Activated T-cell treated with anti-CD3 and anti-CD28 coated beads, Interleukin-2, amount 50 U/mL, for 72 hours (primary cell): ENCODE measurements at regions not wholly inside any gene's neighbourhood (a gene's known extent, or its start where the extent isn't known, plus 50 kb on each side); places are given as distances from the start of the nearest gene placed in this dataset.
"Not testable (repeated sequence)": the region's sequence is repeated elsewhere in the genome, so short reads cannot be mapped to it uniquely, and the experiment has no call there.

ENCODE experiments used
- ATAC-seq, 2 donors: fragments of 150-1000 bp; cut with Tn5 transposase; replicated peaks in 1 of 2; 2 replicates each; pipeline ENCODE4 v1.10.0; 2021; ENCODE audit warnings: moderate library complexity in 2 of 2, mild to moderate bottlenecking in 1 of 2
- DNase-seq, 2 donors: peaks; one replicate each; pipeline ENCODE4 v3.0.0; 2021 to 2022; ENCODE audit warnings: mixed read lengths in 1 of 2
- H3K27ac Mint-ChIP-seq: one replicate; pipeline ENCODE4 v1.8.0; 2022; ENCODE audit warnings: mild to moderate bottlenecking, moderate library complexity, mixed read lengths
- H3K27me3 Mint-ChIP-seq: one replicate; pipeline ENCODE4 v1.8.0; 2022; ENCODE audit warnings: low read depth, mixed read lengths
- H3K36me3 Mint-ChIP-seq, 2 donors: one replicate each; pipeline ENCODE4 v1.8.0; 2022; ENCODE audit warnings: mixed read lengths in 2 of 2, mild to moderate bottlenecking in 1 of 2; ENCODE audit not compliant: insufficient read depth in 2 of 2
- H3K4me1 Mint-ChIP-seq: one replicate; pipeline ENCODE4 v1.8.0; 2022; ENCODE audit warnings: low read depth, mixed read lengths
- H3K4me3 Mint-ChIP-seq, 2 donors: one replicate each; pipeline ENCODE4 v1.8.0; 2022; ENCODE audit warnings: mild to moderate bottlenecking in 2 of 2, mixed read lengths in 2 of 2, moderate library complexity in 2 of 2
- H3K9me3 Mint-ChIP-seq, 2 donors: one replicate each; pipeline ENCODE4 v1.8.0; 2022; ENCODE audit warnings: mixed read lengths in 2 of 2

- no peak for DNase-seq
- ATAC-seq = no peak
- Mint-ChIP-seq H3K4me3 (no peak overlapping the region), H3K9me3 (peaks cover 11 to 21% of the 10 kb centered on the region in 2 donors), H3K4me1 (no peaks in the 10 kb centered on the region), H3K27me3 (no peaks in the 10 kb centered on the region), H3K36me3 (peaks cover 0 to 1% of the 10 kb centered on the region in 2 donors), H3K27ac (no peak overlapping the region)
Measured at GRCh38 chr13:80828759-80829158, 487.8 kb upstream of the SPRY2 start.

- H3K27ac Mint-ChIP-seq = no peak overlapping the region
- no peak overlapping the region for H3K4me3 Mint-ChIP-seq
- peaks cover 7 to 17% of the 10 kb centered on the region in 2 donors for H3K9me3 Mint-ChIP-seq
- DNase-seq (no peak), ATAC-seq (no peak)
- H3K27me3 Mint-ChIP-seq = no peaks in the 10 kb centered on the region
- no peaks in the 10 kb centered on the region for H3K4me1 Mint-ChIP-seq
- H3K36me3 Mint-ChIP-seq = no peaks in the 10 kb centered on the region
Measured at GRCh38 chr13:80825276-80825675, 484.4 kb upstream of the SPRY2 start.

- no peak overlapping the region for H3K27ac Mint-ChIP-seq
- no peak overlapping the region for H3K4me3 Mint-ChIP-seq
- no peaks in the 10 kb centered on the region for H3K36me3 Mint-ChIP-seq
- H3K4me1 Mint-ChIP-seq = no peaks in the 10 kb centered on the region
- ATAC-seq (no peak), DNase-seq (no peak)
- H3K27me3 Mint-ChIP-seq = no peaks in the 10 kb centered on the region
- peaks cover 7 to 17% of the 10 kb centered on the region in 2 donors for H3K9me3 Mint-ChIP-seq
Measured at GRCh38 chr13:80824229-80824628, 483.3 kb upstream of the SPRY2 start.

- no peak for DNase-seq
- no peak for ATAC-seq
- Mint-ChIP-seq H3K36me3 (peaks cover 0 to 1% of the 10 kb centered on the region in 2 donors), H3K27ac (no peak overlapping the region), H3K9me3 (peaks cover 7 to 17% of the 10 kb centered on the region in 2 donors), H3K4me1 (no peaks in the 10 kb centered on the region), H3K4me3 (no peak overlapping the region), H3K27me3 (no peaks in the 10 kb centered on the region)
Measured at GRCh38 chr13:80823472-80823871, 482.5 kb upstream of the SPRY2 start.

- no peaks in the 10 kb centered on the region for H3K27me3 Mint-ChIP-seq
- peaks cover 1 to 10% of the 10 kb centered on the region in 2 donors for H3K9me3 Mint-ChIP-seq
- peaks cover 0 to 1% of the 10 kb centered on the region in 2 donors for H3K36me3 Mint-ChIP-seq
- no peak overlapping the region for H3K27ac Mint-ChIP-seq
- DNase-seq (no peak), ATAC-seq (no peak)
- no peaks in the 10 kb centered on the region for H3K4me1 Mint-ChIP-seq
- no peak overlapping the region for H3K4me3 Mint-ChIP-seq
Measured at GRCh38 chr13:80821466-80821865, 480.5 kb upstream of the SPRY2 start.

- no peaks in the 10 kb centered on the region for H3K27me3 Mint-ChIP-seq
Measured at GRCh38 chr13:80817979-80818378, 477.1 kb upstream of the SPRY2 start.

GRCh38 chr13:80814541-80814940, 473.6 kb upstream of the SPRY2 start:
- Mint-ChIP-seq H3K4me3 (no peak overlapping the region), H3K27ac (no peak overlapping the region), H3K4me1 (no peaks in the 10 kb centered on the region), H3K27me3 (no peaks in the 10 kb centered on the region), H3K9me3 (peaks cover 6 to 7% of the 10 kb centered on the region in 2 donors), H3K36me3 (peaks cover 0 to 1% of the 10 kb centered on the region in 2 donors)
- ATAC-seq (no peak), DNase-seq (no peak)

More at GRCh38 chr13:80817979-80818378, 477.1 kb upstream of the SPRY2 start:
- Mint-ChIP-seq H3K36me3 (peaks cover 0 to 1% of the 10 kb centered on the region in 2 donors), H3K4me1 (no peaks in the 10 kb centered on the region), H3K4me3 (no peak overlapping the region), H3K9me3 (peaks cover 3% of the 10 kb centered on the region in 2 donors), H3K27ac (no peak overlapping the region)
- DNase-seq (no peak), ATAC-seq (no peak)

- H3K27me3 Mint-ChIP-seq, H3K4me3 Mint-ChIP-seq, H3K27ac Mint-ChIP-seq, ATAC-seq, H3K36me3 Mint-ChIP-seq, H3K4me1 Mint-ChIP-seq, H3K9me3 Mint-ChIP-seq, DNase-seq: not testable (repeated sequence)
Measured at GRCh38 chr13:80810294-80810693, 469.4 kb upstream of the SPRY2 start.

GRCh38 chr13:80802946-80803345, 462.0 kb upstream of the SPRY2 start:
- ATAC-seq (no peak), DNase-seq (no peak)
- Mint-ChIP-seq H3K27ac (no peak overlapping the region), H3K9me3 (peaks cover 6% of the 10 kb centered on the region in 2 donors), H3K27me3 (no peaks in the 10 kb centered on the region), H3K4me3 (no peak overlapping the region), H3K36me3 (no peaks in the 10 kb centered on the region), H3K4me1 (no peaks in the 10 kb centered on the region)

- H3K4me1 Mint-ChIP-seq = no peaks in the 10 kb centered on the region
- DNase-seq (no peak), ATAC-seq (no peak)
- H3K9me3 Mint-ChIP-seq = peaks cover 4 to 11% of the 10 kb centered on the region in 2 donors
- H3K27ac Mint-ChIP-seq = no peak overlapping the region
- H3K27me3 Mint-ChIP-seq = no peaks in the 10 kb centered on the region
- no peaks in the 10 kb centered on the region for H3K36me3 Mint-ChIP-seq
- no peak overlapping the region for H3K4me3 Mint-ChIP-seq
Measured at GRCh38 chr13:80798576-80799133, 457.7 kb upstream of the SPRY2 start.

GRCh38 chr13:80787604-80788003, 446.7 kb upstream of the SPRY2 start:
- no peak for ATAC-seq
- no peaks in the 10 kb centered on the region for H3K27me3 Mint-ChIP-seq
- peaks cover 2 to 7% of the 10 kb centered on the region in 2 donors for H3K9me3 Mint-ChIP-seq
- no peaks in the 10 kb centered on the region for H3K4me1 Mint-ChIP-seq
- DNase-seq = no peak
- no peaks in the 10 kb centered on the region for H3K36me3 Mint-ChIP-seq
- no peak overlapping the region for H3K4me3 Mint-ChIP-seq
- H3K27ac Mint-ChIP-seq = no peak overlapping the region

GRCh38 chr13:80783926-80784565, 443.1 kb upstream of the SPRY2 start:
- DNase-seq = no peak
- H3K9me3 Mint-ChIP-seq = peaks cover 2 to 3% of the 10 kb centered on the region in 2 donors
- no peaks in the 10 kb centered on the region for H3K27me3 Mint-ChIP-seq
- no peaks in the 10 kb centered on the region for H3K36me3 Mint-ChIP-seq
- no peak for ATAC-seq
- H3K4me1 Mint-ChIP-seq = no peaks in the 10 kb centered on the region
- H3K27ac Mint-ChIP-seq = no peak overlapping the region
- no peak overlapping the region for H3K4me3 Mint-ChIP-seq

GRCh38 chr13:80782441-80782840, 441.5 kb upstream of the SPRY2 start:
- Mint-ChIP-seq H3K9me3 (peaks cover 2 to 3% of the 10 kb centered on the region in 2 donors), H3K4me1 (no peaks in the 10 kb centered on the region), H3K36me3 (no peaks in the 10 kb centered on the region), H3K27ac (no peak overlapping the region), H3K4me3 (no peak overlapping the region), H3K27me3 (no peaks in the 10 kb centered on the region)
- no peak for ATAC-seq
- DNase-seq = no peak

- peaks cover 0 to 2% of the 10 kb centered on the region in 2 donors for H3K9me3 Mint-ChIP-seq
- H3K27ac Mint-ChIP-seq = no peak overlapping the region
- no peaks in the 10 kb centered on the region for H3K4me1 Mint-ChIP-seq
- H3K36me3 Mint-ChIP-seq = no peaks in the 10 kb centered on the region
- H3K27me3 Mint-ChIP-seq = no peaks in the 10 kb centered on the region
- no peak for DNase-seq
- H3K4me3 Mint-ChIP-seq = no peak overlapping the region
- ATAC-seq = no peak
Measured at GRCh38 chr13:80778297-80778696, 437.4 kb upstream of the SPRY2 start.
